Adrenal gland (tissue), 5 donors: ENCODE measurements at regions not wholly inside any gene's neighbourhood (a gene's known extent, or its start where the extent isn't known, plus 50 kb on each side); places are given as distances from the start of the nearest gene placed in this dataset.

Source experiments
- POLR2A ChIP-seq, 2 donors: fragments of 450-650 bp; IDR thresholded peaks; one replicate each; pipeline ENCODE4 v1.6.1; 2017; ENCODE audit warnings: antibody characterized with exemption in 2 of 2, mild to moderate bottlenecking in 2 of 2, moderate library complexity in 1 of 2
- TF ChIP-seq, protein P1 (sequence below), 6 experiments: fragments of 450-650 bp in 4 of 6; fragments of 200-600 bp in 2 of 6; sonication (generic) in 1 of 6; IDR thresholded peaks; 1 replicate in 5 of 6; 2 replicates in 1 of 6; pipeline versions ENCODE4 v1.5.1 to v1.8.0; 2016 to 2021; ENCODE audit warnings: antibody characterized with exemption in 6 of 6, mild to moderate bottlenecking in 2 of 6, moderate library complexity in 1 of 6
- donor health status: DM: no; HTN: no; CAD: no.

DNA sequence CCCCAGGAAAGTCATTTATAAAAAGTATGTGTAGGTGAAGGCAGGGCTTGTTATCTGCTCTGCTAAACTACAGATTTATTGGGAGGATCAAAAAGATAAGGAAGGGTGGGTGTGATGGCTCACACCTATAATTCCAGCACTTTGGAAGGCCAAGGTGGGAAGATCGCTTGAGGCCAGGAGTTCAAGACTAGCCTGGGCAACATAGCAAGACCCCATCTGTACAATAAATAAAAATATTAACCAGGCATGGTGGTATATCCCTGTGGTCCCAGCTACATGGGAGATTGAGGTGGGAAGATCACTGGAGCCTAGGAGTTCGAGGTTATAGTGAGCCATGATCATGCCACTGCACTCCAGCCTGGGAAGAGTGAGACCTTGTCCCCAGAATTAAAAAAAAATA, 86.4 kb downstream of the NENF start:
- TF ChIP-seq, protein P1, sequence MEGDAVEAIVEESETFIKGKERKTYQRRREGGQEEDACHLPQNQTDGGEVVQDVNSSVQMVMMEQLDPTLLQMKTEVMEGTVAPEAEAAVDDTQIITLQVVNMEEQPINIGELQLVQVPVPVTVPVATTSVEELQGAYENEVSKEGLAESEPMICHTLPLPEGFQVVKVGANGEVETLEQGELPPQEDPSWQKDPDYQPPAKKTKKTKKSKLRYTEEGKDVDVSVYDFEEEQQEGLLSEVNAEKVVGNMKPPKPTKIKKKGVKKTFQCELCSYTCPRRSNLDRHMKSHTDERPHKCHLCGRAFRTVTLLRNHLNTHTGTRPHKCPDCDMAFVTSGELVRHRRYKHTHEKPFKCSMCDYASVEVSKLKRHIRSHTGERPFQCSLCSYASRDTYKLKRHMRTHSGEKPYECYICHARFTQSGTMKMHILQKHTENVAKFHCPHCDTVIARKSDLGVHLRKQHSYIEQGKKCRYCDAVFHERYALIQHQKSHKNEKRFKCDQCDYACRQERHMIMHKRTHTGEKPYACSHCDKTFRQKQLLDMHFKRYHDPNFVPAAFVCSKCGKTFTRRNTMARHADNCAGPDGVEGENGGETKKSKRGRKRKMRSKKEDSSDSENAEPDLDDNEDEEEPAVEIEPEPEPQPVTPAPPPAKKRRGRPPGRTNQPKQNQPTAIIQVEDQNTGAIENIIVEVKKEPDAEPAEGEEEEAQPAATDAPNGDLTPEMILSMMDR (IDR thresholded peaks at IDR 0.05), result no peak
- no peak for TF ChIP-seq POLR2A (IDR thresholded peaks at IDR 0.05)
